Caco-2 (cell line): ENCODE measurements at regions not wholly inside any gene's neighbourhood (a gene's known extent, or its start where the extent isn't known, plus 50 kb on each side); places are given as distances from the start of the nearest gene placed in this dataset.

Experiments
- BruUV-seq: library from RNA; stranded (reverse); fragments of 400-500 nt; replicated peaks from 2 replicates; lab custom pipeline; 2021; lab: Mats Ljungman, UMichigan
- CTCF ChIA-PET: fragments of 300-600 bp; sonication (Branson Sonifier 250); formaldehyde crosslinking; loops from one replicate; lab custom pipeline; 2022; ENCODE audit warnings: antibody characterized with exemption; lab: Charles Lee
- POLR2A ChIA-PET: fragments of 300-600 bp; sonication (Branson Sonifier 250); formaldehyde crosslinking; loops from one replicate; lab custom pipeline; 2022; ENCODE audit warnings: antibody characterized with exemption; lab: Charles Lee
- DNase-seq, 2 experiments: peaks; one replicate each; pipeline versions ENCODE4 v3.0.0 to v3.0.0-alpha.2; 2020 to 2022
- H3K27me3 ChIP-seq: replicated peaks from 2 replicates; pipeline ENCODE4 v1.6.0; 2011; ENCODE audit warnings: low read length; ENCODE audit not compliant: control insufficient read depth, insufficient read depth
- H3K36me3 ChIP-seq: 2 replicates; pipeline ENCODE4 v1.5.1; 2011; ENCODE audit warnings: low read length; ENCODE audit not compliant: control insufficient read depth, insufficient read depth
- H3K4me1 ChIP-seq: fragments of 250-450 bp; sonication (Bioruptor Pico); 2 replicates; pipeline ENCODE4 v1.5.1; 2020; ENCODE audit warnings: mild to moderate bottlenecking
- H3K4me3 ChIP-seq: 2 replicates; pipeline ENCODE4 v1.5.1; 2011; ENCODE audit warnings: low read depth, mild to moderate bottlenecking, control low read depth, low read length
- H3K9me3 ChIP-seq: fragments of 250-450 bp; sonication (Bioruptor Pico); 2 replicates; pipeline ENCODE4 v1.5.1; 2020; ENCODE audit warnings: mild to moderate bottlenecking, moderate library complexity
- H3K27ac Mint-ChIP-seq: one replicate; pipeline ENCODE4 v1.8.0; 2022; ENCODE audit warnings: mixed read lengths; ENCODE audit not compliant: unreplicated experiment
- H3K27me3 Mint-ChIP-seq: one replicate; pipeline ENCODE4 v1.8.0; 2022; ENCODE audit warnings: mixed read lengths; ENCODE audit not compliant: insufficient read depth, unreplicated experiment
- H3K36me3 Mint-ChIP-seq: one replicate; pipeline ENCODE4 v1.8.0; 2022; ENCODE audit warnings: mild to moderate bottlenecking, mixed read lengths; ENCODE audit not compliant: insufficient read depth, unreplicated experiment
- H3K4me1 Mint-ChIP-seq: one replicate; pipeline ENCODE4 v1.8.0; 2022; ENCODE audit warnings: low read depth, mixed read lengths; ENCODE audit not compliant: unreplicated experiment
- H3K4me3 Mint-ChIP-seq: one replicate; pipeline ENCODE4 v1.8.0; 2022; ENCODE audit warnings: mild to moderate bottlenecking, moderate library complexity, mixed read lengths; ENCODE audit not compliant: unreplicated experiment
- H3K9me3 Mint-ChIP-seq: one replicate; pipeline ENCODE4 v1.8.0; 2022; ENCODE audit warnings: mixed read lengths; ENCODE audit not compliant: unreplicated experiment
- intact Hi-C: fragments of 100-400 bp; cut with micrococcal nuclease; formaldehyde crosslinking; loops from one replicate; pipeline ENCODE4 v1.10.0; 2022; ENCODE audit not compliant: unreplicated experiment
- TF ChIP-seq, protein P1 (sequence below), 2 experiments: fragments of 200-600 bp in 1 of 2; IDR thresholded peaks; 1 replicate in 1 of 2; 2 replicates in 1 of 2; pipeline versions ENCODE4 v1.5.1 to v1.8.0; 2011 to 2022; ENCODE audit warnings: antibody characterized with exemption in 1 of 2, control low read depth in 1 of 2, inconsistent platforms in 1 of 2, low read depth in 1 of 2, low read length in 1 of 2, mild to moderate bottlenecking in 1 of 2, moderate library complexity in 1 of 2; ENCODE audit not compliant: insufficient read depth in 1 of 2, severe bottlenecking in 1 of 2, unreplicated experiment in 1 of 2

DNA sequence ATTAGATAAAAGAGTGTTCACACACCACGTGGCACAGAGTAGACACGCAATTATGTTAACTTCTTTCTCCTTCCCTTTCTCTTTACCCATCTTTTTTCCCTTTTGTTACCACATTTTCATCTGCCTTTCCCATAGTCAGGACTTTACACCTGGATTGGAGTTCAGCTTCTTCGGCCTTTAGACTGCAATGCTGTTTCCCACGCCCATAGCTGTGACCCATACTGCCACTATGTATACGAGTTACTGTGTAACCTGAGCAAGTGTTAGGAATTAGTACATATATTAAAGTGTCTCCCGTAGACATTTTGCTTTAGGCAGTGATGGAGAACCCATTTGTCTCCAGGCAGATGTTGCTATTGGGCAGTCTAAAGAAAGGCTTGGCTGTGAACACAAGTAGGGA lies 143.6 kb upstream of the SLC28A3 start:
- CTCF ChIA-PET: no interaction called here
- POLR2A ChIA-PET: no interaction called here
- Histone ChIP-seq H3K9me3 (no peaks in the 10 kb centered on the region), H3K4me3 (no peak overlapping the region), H3K4me1 (no peaks in the 10 kb centered on the region), H3K36me3 (no peaks in the 10 kb centered on the region), H3K27me3 (no peaks in the 10 kb centered on the region)
- DNase-seq: no peak
- Mint-ChIP-seq H3K4me3 (no peak overlapping the region), H3K4me1 (no peaks in the 10 kb centered on the region), H3K9me3 (no peaks in the 10 kb centered on the region), H3K27me3 (peaks cover under 1% of the 10 kb centered on the region), H3K27ac (no peak overlapping the region), H3K36me3 (no peaks in the 10 kb centered on the region)
- intact Hi-C loops: no loop called here
- TF ChIP-seq, protein P1, sequence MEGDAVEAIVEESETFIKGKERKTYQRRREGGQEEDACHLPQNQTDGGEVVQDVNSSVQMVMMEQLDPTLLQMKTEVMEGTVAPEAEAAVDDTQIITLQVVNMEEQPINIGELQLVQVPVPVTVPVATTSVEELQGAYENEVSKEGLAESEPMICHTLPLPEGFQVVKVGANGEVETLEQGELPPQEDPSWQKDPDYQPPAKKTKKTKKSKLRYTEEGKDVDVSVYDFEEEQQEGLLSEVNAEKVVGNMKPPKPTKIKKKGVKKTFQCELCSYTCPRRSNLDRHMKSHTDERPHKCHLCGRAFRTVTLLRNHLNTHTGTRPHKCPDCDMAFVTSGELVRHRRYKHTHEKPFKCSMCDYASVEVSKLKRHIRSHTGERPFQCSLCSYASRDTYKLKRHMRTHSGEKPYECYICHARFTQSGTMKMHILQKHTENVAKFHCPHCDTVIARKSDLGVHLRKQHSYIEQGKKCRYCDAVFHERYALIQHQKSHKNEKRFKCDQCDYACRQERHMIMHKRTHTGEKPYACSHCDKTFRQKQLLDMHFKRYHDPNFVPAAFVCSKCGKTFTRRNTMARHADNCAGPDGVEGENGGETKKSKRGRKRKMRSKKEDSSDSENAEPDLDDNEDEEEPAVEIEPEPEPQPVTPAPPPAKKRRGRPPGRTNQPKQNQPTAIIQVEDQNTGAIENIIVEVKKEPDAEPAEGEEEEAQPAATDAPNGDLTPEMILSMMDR (IDR thresholded peaks at IDR 0.05; ENCODE audit: insufficient read depth in 1 of 2, low read depth in 1 of 2, low read length in 1 of 2, severe bottlenecking in 1 of 2, unreplicated experiment in 1 of 2): no peak
- BruUV-seq: no TSS peak

GRCh38 chr9:84485539-84485938 lies 145.0 kb upstream of the SLC28A3 start:
- Histone ChIP-seq H3K4me1 (no peaks in the 10 kb centered on the region), H3K36me3 (no peaks in the 10 kb centered on the region), H3K4me3 (no peak overlapping the region), H3K27me3 (no peaks in the 10 kb centered on the region), H3K9me3 (no peaks in the 10 kb centered on the region)
- no peak overlapping the region for H3K4me3 Mint-ChIP-seq
- no peaks in the 10 kb centered on the region for H3K4me1 Mint-ChIP-seq
- H3K36me3 Mint-ChIP-seq: no peaks in the 10 kb centered on the region
- no peak overlapping the region for H3K27ac Mint-ChIP-seq
- H3K27me3 Mint-ChIP-seq: peaks cover 4% of the 10 kb centered on the region
- TF ChIP-seq, protein P1 (IDR thresholded peaks at IDR 0.05; ENCODE audit: insufficient read depth in 1 of 2, low read depth in 1 of 2, low read length in 1 of 2, severe bottlenecking in 1 of 2, unreplicated experiment in 1 of 2): no peak
- BruUV-seq: no TSS peak
- ChIA-PET POLR2A (no interaction called here), CTCF (no interaction called here)
- no peak for DNase-seq
- intact Hi-C loops: no loop called here
- no peaks in the 10 kb centered on the region for H3K9me3 Mint-ChIP-seq

DNA sequence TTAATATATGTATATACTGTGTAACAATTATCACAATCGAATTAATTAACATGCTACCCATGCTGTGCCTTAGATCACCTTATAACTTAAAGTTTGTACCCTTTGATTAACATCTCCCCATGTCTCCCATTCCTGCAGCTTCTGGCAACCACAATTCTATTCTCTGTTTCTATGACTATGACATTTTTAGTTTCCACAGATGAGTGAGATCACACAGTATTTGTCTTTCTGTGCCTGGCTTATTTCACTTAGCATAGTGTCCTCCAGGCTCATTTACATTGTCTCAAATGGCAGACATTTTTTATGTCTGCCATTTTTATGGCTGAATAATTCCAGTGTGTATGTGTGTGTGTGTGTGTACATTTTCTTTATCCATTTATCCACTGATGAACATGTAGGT lies 146.1 kb upstream of the SLC28A3 start:
- Mint-ChIP-seq H3K9me3 (no peaks in the 10 kb centered on the region), H3K4me1 (no peaks in the 10 kb centered on the region), H3K27me3 (peaks cover 4% of the 10 kb centered on the region), H3K4me3 (no peak overlapping the region), H3K36me3 (no peaks in the 10 kb centered on the region), H3K27ac (no peak overlapping the region)
- DNase-seq: no peak
- CTCF ChIA-PET: no interaction called here
- BruUV-seq: no TSS peak
- intact Hi-C loops: no loop called here
- Histone ChIP-seq H3K27me3 (no peaks in the 10 kb centered on the region), H3K4me1 (no peaks in the 10 kb centered on the region), H3K4me3 (no peak overlapping the region), H3K9me3 (no peaks in the 10 kb centered on the region), H3K36me3 (no peaks in the 10 kb centered on the region)
- POLR2A ChIA-PET: no interaction called here
- TF ChIP-seq, protein P1 (IDR thresholded peaks at IDR 0.05; ENCODE audit: insufficient read depth in 1 of 2, low read depth in 1 of 2, low read length in 1 of 2, severe bottlenecking in 1 of 2, unreplicated experiment in 1 of 2): no peak
